ENCODE measurements at regions not wholly inside any gene's neighbourhood (a gene's known extent, or its start where the extent isn't known, plus 50 kb on each side); places are given as distances from the start of the nearest gene placed in this dataset.
"Not testable (repeated sequence)": the region's sequence is repeated elsewhere in the genome, so short reads cannot be mapped to it uniquely, and the experiment has no call there.

DNA sequence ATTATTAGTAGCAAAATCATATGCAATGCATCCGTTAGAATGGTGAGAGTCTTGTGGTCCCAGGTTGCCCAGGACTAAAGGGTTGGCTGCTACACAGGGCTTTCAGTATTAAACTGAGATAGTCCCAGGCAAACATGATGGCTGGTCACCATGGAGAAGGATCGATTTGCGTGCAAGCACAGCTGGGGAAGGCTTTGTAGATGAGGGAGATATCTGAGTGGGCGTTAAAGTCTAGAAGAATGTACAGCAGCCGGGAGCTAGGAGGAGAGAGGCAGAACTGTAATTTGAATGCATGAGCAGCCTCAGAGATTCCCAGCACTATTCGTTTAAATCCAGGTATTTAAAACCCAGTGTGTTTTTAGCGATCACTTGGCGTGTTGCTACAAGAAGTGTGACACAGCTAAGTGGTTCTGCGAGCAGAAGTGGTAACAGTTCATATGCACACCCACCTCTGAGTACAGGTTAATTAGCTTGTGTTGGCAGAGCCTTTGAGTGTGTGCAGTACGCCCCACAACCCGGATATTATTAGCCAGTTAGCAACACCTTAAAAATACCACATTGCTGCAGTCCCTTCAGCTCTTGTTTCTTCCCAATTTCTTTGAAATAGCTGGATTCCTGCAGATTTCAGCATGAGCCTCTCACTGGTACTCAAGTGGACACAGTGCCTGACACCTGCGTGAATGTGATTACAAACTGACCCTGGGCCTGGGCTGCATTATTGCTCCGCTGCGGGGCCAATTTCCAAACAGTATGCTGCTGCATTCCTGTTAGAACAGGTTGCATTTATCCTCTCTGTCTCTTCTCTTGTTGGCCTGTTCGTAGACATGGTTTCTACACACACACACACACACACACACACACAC, 67.2 kb upstream of the SCAF4 start:
- Histone ChIP-seq H2AFZ (ENCODE audit: low read length) (no peak overlapping the region), H3K9ac (ENCODE audit: low read depth, low read length, poor library complexity, severe bottlenecking) (no peak overlapping the region), H3K36me3 (ENCODE audit: insufficient read depth, low read length) (no peaks in the 10 kb centered on the region), H3K9me2 (replicated peaks; ENCODE audit: low read depth, low read length) (no peaks in the 10 kb centered on the region), H3K27me3 (ENCODE audit: insufficient read depth, low read length, poor library complexity, severe bottlenecking) (no peaks in the 10 kb centered on the region), H3K4me2 (ENCODE audit: low read depth, low read length, poor library complexity, severe bottlenecking) (no peak overlapping the region), H3K4me3 (ENCODE audit: low read length, poor library complexity, severe bottlenecking) (no peak overlapping the region), H3F3A (ENCODE audit: low read depth) (no peaks in the 10 kb centered on the region), H3K4me1 (ENCODE audit: insufficient read depth, low read length, poor library complexity, severe bottlenecking) (no peaks in the 10 kb centered on the region), H3K79me2 (ENCODE audit: insufficient read depth, low read length) (no peaks in the 10 kb centered on the region), H3K9me3 (ENCODE audit: insufficient read depth, low read depth, low read length) (no peaks in the 10 kb centered on the region), H4K20me1 (ENCODE audit: insufficient read depth, low read length, poor library complexity, severe bottlenecking) (no peaks in the 10 kb centered on the region)
- no peak for TF ChIP-seq EZH2phosphoT487 (IDR thresholded peaks at IDR 0.05; ENCODE audit: borderline replicate concordance)
- TF ChIP-seq, protein P1, sequence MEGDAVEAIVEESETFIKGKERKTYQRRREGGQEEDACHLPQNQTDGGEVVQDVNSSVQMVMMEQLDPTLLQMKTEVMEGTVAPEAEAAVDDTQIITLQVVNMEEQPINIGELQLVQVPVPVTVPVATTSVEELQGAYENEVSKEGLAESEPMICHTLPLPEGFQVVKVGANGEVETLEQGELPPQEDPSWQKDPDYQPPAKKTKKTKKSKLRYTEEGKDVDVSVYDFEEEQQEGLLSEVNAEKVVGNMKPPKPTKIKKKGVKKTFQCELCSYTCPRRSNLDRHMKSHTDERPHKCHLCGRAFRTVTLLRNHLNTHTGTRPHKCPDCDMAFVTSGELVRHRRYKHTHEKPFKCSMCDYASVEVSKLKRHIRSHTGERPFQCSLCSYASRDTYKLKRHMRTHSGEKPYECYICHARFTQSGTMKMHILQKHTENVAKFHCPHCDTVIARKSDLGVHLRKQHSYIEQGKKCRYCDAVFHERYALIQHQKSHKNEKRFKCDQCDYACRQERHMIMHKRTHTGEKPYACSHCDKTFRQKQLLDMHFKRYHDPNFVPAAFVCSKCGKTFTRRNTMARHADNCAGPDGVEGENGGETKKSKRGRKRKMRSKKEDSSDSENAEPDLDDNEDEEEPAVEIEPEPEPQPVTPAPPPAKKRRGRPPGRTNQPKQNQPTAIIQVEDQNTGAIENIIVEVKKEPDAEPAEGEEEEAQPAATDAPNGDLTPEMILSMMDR (conservative IDR thresholded peaks at IDR 0.05; ENCODE audit: low read length): no peak

DNA sequence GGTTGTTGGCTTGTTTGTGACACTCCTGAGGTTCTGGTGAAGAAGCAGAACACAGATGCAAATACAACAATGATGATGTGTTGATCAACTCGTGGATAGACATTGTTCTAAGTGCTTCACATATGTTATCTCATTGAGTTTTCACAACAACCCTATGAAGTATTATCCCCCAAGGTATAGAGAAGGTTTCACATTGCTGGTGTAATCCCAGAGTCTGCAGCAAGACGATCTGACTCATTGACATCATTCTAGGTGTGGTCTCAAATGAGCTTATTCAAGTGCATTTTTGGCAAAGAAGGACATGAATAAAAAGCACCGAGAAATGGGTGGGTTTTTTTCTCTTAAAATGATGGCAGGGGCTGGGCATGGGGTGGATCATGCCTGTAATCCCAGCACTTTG, 64.1 kb upstream of the SCAF4 start:
- Histone ChIP-seq H3K4me2 (ENCODE audit: low read depth, low read length, poor library complexity, severe bottlenecking) (no peak overlapping the region), H3K9me3 (ENCODE audit: insufficient read depth, low read depth, low read length) (no peaks in the 10 kb centered on the region), H3K79me2 (ENCODE audit: insufficient read depth, low read length) (no peaks in the 10 kb centered on the region), H4K20me1 (ENCODE audit: insufficient read depth, low read length, poor library complexity, severe bottlenecking) (no peaks in the 10 kb centered on the region), H3K36me3 (ENCODE audit: insufficient read depth, low read length) (no peaks in the 10 kb centered on the region), H3K27me3 (ENCODE audit: insufficient read depth, low read length, poor library complexity, severe bottlenecking) (no peaks in the 10 kb centered on the region), H3K9me2 (replicated peaks; ENCODE audit: low read depth, low read length) (no peaks in the 10 kb centered on the region), H3K9ac (ENCODE audit: low read depth, low read length, poor library complexity, severe bottlenecking) (no peak overlapping the region), H3K4me3 (ENCODE audit: low read length, poor library complexity, severe bottlenecking) (no peak overlapping the region), H3K4me1 (ENCODE audit: insufficient read depth, low read length, poor library complexity, severe bottlenecking) (no peaks in the 10 kb centered on the region), H2AFZ (ENCODE audit: low read length) (no peak overlapping the region), H3F3A (ENCODE audit: low read depth) (no peaks in the 10 kb centered on the region)
- TF ChIP-seq, protein P1 (conservative IDR thresholded peaks at IDR 0.05; ENCODE audit: low read length): no peak
- no peak for TF ChIP-seq EZH2phosphoT487 (IDR thresholded peaks at IDR 0.05; ENCODE audit: borderline replicate concordance)

DNA sequence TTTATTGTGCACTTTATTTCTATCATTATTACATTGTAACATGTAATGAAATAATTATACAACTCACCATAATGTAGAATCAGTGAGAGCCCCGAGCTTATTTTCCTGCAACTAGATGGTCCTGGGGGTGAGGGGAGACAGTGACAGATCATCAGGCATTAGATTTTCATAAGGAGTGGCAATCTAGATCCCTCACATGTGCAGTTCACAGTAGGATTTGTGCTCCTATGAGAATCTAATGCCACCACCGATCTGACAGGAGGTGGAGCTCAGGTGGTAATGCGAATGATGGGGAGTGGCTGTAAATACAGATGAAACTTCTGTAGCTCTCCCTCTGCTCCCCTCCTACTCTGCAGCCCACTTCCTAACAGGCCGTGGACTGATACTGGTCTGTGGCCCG, 58.5 kb upstream of the SCAF4 start:
- not testable (repeated sequence) for H2AFZ ChIP-seq (ENCODE audit: low read length); H3K79me2 ChIP-seq (ENCODE audit: insufficient read depth, low read length)

DNA sequence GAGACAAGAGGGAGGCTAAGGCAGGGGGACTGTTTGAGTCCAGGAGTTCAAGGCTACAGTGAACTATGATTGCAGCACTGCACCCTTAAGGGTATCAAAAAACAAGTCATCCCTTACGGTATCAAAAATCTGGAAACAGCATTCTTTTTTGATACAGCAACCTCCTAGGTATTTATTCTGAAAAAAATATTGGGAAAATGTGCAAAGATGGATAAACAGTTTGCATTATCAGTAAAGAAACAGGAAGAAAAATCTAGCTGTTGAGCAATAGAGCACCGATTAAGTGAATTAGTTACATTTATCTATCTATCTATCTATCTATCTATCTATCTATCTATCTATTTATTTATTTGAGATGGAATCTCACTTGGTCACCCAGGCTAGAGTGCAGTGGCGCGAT, 56.7 kb upstream of the SCAF4 start:
- H3F3A ChIP-seq (ENCODE audit: low read depth): no peaks in the 10 kb centered on the region
- no peak for TF ChIP-seq EZH2phosphoT487 (IDR thresholded peaks at IDR 0.05; ENCODE audit: borderline replicate concordance)
- TF ChIP-seq, protein P1 (conservative IDR thresholded peaks at IDR 0.05; ENCODE audit: low read length): no peak
- H3K4me2 ChIP-seq (ENCODE audit: low read depth, low read length, poor library complexity, severe bottlenecking): no peak overlapping the region
- H3K9ac ChIP-seq (ENCODE audit: low read depth, low read length, poor library complexity, severe bottlenecking): no peak overlapping the region
- no peaks in the 10 kb centered on the region for H4K20me1 ChIP-seq (ENCODE audit: insufficient read depth, low read length, poor library complexity, severe bottlenecking)
- H2AFZ ChIP-seq (ENCODE audit: low read length): no peak overlapping the region
- no peak overlapping the region for H3K4me3 ChIP-seq (ENCODE audit: low read length, poor library complexity, severe bottlenecking)
- no peaks in the 10 kb centered on the region for H3K79me2 ChIP-seq (ENCODE audit: insufficient read depth, low read length)
- H3K27me3 ChIP-seq (ENCODE audit: insufficient read depth, low read length, poor library complexity, severe bottlenecking): no peaks in the 10 kb centered on the region
- H3K4me1 ChIP-seq (ENCODE audit: insufficient read depth, low read length, poor library complexity, severe bottlenecking): no peaks in the 10 kb centered on the region
- no peaks in the 10 kb centered on the region for H3K9me3 ChIP-seq (ENCODE audit: insufficient read depth, low read depth, low read length)
- H3K36me3 ChIP-seq (ENCODE audit: insufficient read depth, low read length): no peaks in the 10 kb centered on the region
- H3K9me2 ChIP-seq (replicated peaks; ENCODE audit: low read depth, low read length): no peaks in the 10 kb centered on the region

More for the DNA sequence above, 58.5 kb upstream of the SCAF4 start:
- not testable (repeated sequence) for H4K20me1 ChIP-seq (ENCODE audit: insufficient read depth, low read length, poor library complexity, severe bottlenecking); H3K4me2 ChIP-seq (ENCODE audit: low read depth, low read length, poor library complexity, severe bottlenecking); H3K4me3 ChIP-seq (ENCODE audit: low read length, poor library complexity, severe bottlenecking); H3F3A ChIP-seq (ENCODE audit: low read depth); H3K9me2 ChIP-seq (replicated peaks; ENCODE audit: low read depth, low read length); H3K9me3 ChIP-seq (ENCODE audit: insufficient read depth, low read depth, low read length); H3K36me3 ChIP-seq (ENCODE audit: insufficient read depth, low read length); H3K27me3 ChIP-seq (ENCODE audit: insufficient read depth, low read length, poor library complexity, severe bottlenecking); H3K4me1 ChIP-seq (ENCODE audit: insufficient read depth, low read length, poor library complexity, severe bottlenecking); H3K9ac ChIP-seq (ENCODE audit: low read depth, low read length, poor library complexity, severe bottlenecking)

DNA sequence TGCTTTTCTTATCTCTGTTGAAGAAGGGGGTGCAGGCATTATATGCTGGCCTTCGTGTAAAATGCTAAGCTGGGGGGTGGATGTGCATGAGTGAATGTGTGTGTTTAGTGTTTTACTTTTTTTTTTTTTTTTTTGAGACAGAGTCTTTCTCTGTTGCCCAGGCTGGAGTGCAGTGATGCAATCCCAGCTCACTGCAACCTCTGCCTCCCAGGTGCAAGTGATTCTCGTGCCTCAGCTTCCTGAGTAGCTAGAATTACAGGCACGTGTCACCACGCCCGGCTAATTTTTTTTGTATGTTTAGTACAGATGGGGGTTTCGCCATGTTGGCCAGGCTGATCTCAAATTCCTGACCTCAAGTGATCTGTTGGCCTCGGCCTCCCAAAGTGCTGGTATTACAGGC, 55.8 kb upstream of the SCAF4 start:
- not testable (repeated sequence) for H3K9ac ChIP-seq (ENCODE audit: low read depth, low read length, poor library complexity, severe bottlenecking); H3K79me2 ChIP-seq (ENCODE audit: insufficient read depth, low read length); H3K4me1 ChIP-seq (ENCODE audit: insufficient read depth, low read length, poor library complexity, severe bottlenecking); H4K20me1 ChIP-seq (ENCODE audit: insufficient read depth, low read length, poor library complexity, severe bottlenecking); H3K4me3 ChIP-seq (ENCODE audit: low read length, poor library complexity, severe bottlenecking); H3K36me3 ChIP-seq (ENCODE audit: insufficient read depth, low read length); H2AFZ ChIP-seq (ENCODE audit: low read length); H3K27me3 ChIP-seq (ENCODE audit: insufficient read depth, low read length, poor library complexity, severe bottlenecking); H3K9me3 ChIP-seq (ENCODE audit: insufficient read depth, low read depth, low read length); H3F3A ChIP-seq (ENCODE audit: low read depth); H3K9me2 ChIP-seq (replicated peaks; ENCODE audit: low read depth, low read length); H3K4me2 ChIP-seq (ENCODE audit: low read depth, low read length, poor library complexity, severe bottlenecking)

Data from Loucy (cell line).